ENCODE measurements at regions not wholly inside any gene's neighbourhood (a gene's known extent, or its start where the extent isn't known, plus 50 kb on each side); places are given as distances from the start of the nearest gene placed in this dataset.

- H3K4me2 ChIP-seq (ENCODE audit: low read length), result no peak overlapping the region
- no peaks in the 10 kb centered on the region for H3K9me2 ChIP-seq (ENCODE audit: insufficient read depth, low read length)
- H4K20me1 ChIP-seq (ENCODE audit: insufficient read depth), result no peaks in the 10 kb centered on the region
- no peaks in the 10 kb centered on the region for H3K9me3 ChIP-seq (ENCODE audit: low read length)
- H3F3A ChIP-seq (ENCODE audit: insufficient read depth, low read length, poor library complexity, severe bottlenecking), result no peaks in the 10 kb centered on the region
- no peak for TF ChIP-seq CTCF (IDR thresholded peaks at IDR 0.05; ENCODE audit: poor library complexity, severe bottlenecking)
- TF ChIP-seq EZH2 (IDR thresholded peaks at IDR 0.05; ENCODE audit: borderline replicate concordance, insufficient read depth, low read length, poor library complexity, severe bottlenecking), result no peak
- TF ChIP-seq POLR2AphosphoS5 (IDR thresholded peaks at IDR 0.05), result no peak
- TF ChIP-seq REST (IDR thresholded peaks at IDR 0.05; ENCODE audit: borderline replicate concordance), result no peak
- TF ChIP-seq EP300 (conservative IDR thresholded peaks at IDR 0.05; ENCODE audit: poor library complexity, severe bottlenecking), result no peak
- TF ChIP-seq MXI1 (conservative IDR thresholded peaks at IDR 0.05; ENCODE audit: poor library complexity, severe bottlenecking), result no peak
- no peak for TF ChIP-seq TAF1 (IDR thresholded peaks at IDR 0.05; ENCODE audit: low read depth)
- no peak for TF ChIP-seq SMC3 (conservative IDR thresholded peaks at IDR 0.05; ENCODE audit: poor library complexity)
- no peak for TF ChIP-seq RAD21 (conservative IDR thresholded peaks at IDR 0.05)
- no peaks in the 10 kb centered on the region for H3K27me3 ChIP-seq (ENCODE audit: insufficient read depth, low read depth, low read length)
- no peak overlapping the region for H3K4me3 ChIP-seq (ENCODE audit: low read length)
- H3K27ac ChIP-seq (ENCODE audit: low read length), result no peak overlapping the region
- no peak overlapping the region for H2AFZ ChIP-seq (ENCODE audit: low read depth, low read length)
- H3K9ac ChIP-seq (ENCODE audit: low read length), result no peak overlapping the region
- H3K36me3 ChIP-seq (ENCODE audit: insufficient read depth, low read length), result no peaks in the 10 kb centered on the region
- H3K79me2 ChIP-seq (replicated peaks; ENCODE audit: insufficient read depth, low read length), result no peaks in the 10 kb centered on the region
These were observed 1431.0 kb upstream of the SPRY2 start for GRCh38 chr13:81771951-81772350.

- Histone ChIP-seq H3F3A (ENCODE audit: insufficient read depth, low read length, poor library complexity, severe bottlenecking) (no peaks in the 10 kb centered on the region), H3K4me3 (ENCODE audit: low read length) (no peak overlapping the region)
- no peak for TF ChIP-seq EZH2 (IDR thresholded peaks at IDR 0.05; ENCODE audit: borderline replicate concordance, insufficient read depth, low read length, poor library complexity, severe bottlenecking)
- no peak for TF ChIP-seq EP300 (conservative IDR thresholded peaks at IDR 0.05; ENCODE audit: poor library complexity, severe bottlenecking)
- TF ChIP-seq REST (IDR thresholded peaks at IDR 0.05; ENCODE audit: borderline replicate concordance), result no peak
- TF ChIP-seq POLR2AphosphoS5 (IDR thresholded peaks at IDR 0.05), result no peak
- no peak for TF ChIP-seq MXI1 (conservative IDR thresholded peaks at IDR 0.05; ENCODE audit: poor library complexity, severe bottlenecking)
- no peak for TF ChIP-seq TAF1 (IDR thresholded peaks at IDR 0.05; ENCODE audit: low read depth)
- no peak for TF ChIP-seq SMC3 (conservative IDR thresholded peaks at IDR 0.05; ENCODE audit: poor library complexity)
- no peak for TF ChIP-seq CTCF (IDR thresholded peaks at IDR 0.05; ENCODE audit: poor library complexity, severe bottlenecking)
- TF ChIP-seq RAD21 (conservative IDR thresholded peaks at IDR 0.05), result no peak
These were observed 1430.1 kb upstream of the SPRY2 start for GRCh38 chr13:81770868-81771505.

More at GRCh38 chr13:81770868-81771505, 1430.1 kb upstream of the SPRY2 start:
- Histone ChIP-seq H3K27ac (ENCODE audit: low read length) (no peak overlapping the region), H3K9me2 (ENCODE audit: insufficient read depth, low read length) (no peaks in the 10 kb centered on the region), H3K9ac (ENCODE audit: low read length) (no peak overlapping the region), H4K20me1 (ENCODE audit: insufficient read depth) (no peaks in the 10 kb centered on the region), H3K79me2 (replicated peaks; ENCODE audit: insufficient read depth, low read length) (no peaks in the 10 kb centered on the region), H2AFZ (ENCODE audit: low read depth, low read length) (no peak overlapping the region), H3K9me3 (ENCODE audit: low read length) (no peaks in the 10 kb centered on the region), H3K36me3 (ENCODE audit: insufficient read depth, low read length) (no peaks in the 10 kb centered on the region), H3K27me3 (ENCODE audit: insufficient read depth, low read depth, low read length) (no peaks in the 10 kb centered on the region), H3K4me2 (ENCODE audit: low read length) (no peak overlapping the region)
